H1 (cell line): ENCODE measurements at regions not wholly inside any gene's neighbourhood (a gene's known extent, or its start where the extent isn't known, plus 50 kb on each side); places are given as distances from the start of the nearest gene placed in this dataset.

ENCODE experiments used
- CHD7 ChIP-seq: fragments of 300-600 bp; sonication (generic); IDR thresholded peaks from 2 replicates; pipeline ENCODE4 v1.7.1; 2012; ENCODE audit warnings: low read length, moderate library complexity, mild to moderate bottlenecking, inconsistent platforms; ENCODE audit not compliant: insufficient replicate concordance
- KDM4A ChIP-seq: IDR thresholded peaks from one replicate; pipeline ENCODE4 v1.7.1; 2012; ENCODE audit warnings: low read depth, mild to moderate bottlenecking, moderate library complexity, low read length, inconsistent platforms; ENCODE audit not compliant: severe bottlenecking
- TEAD4 ChIP-seq: IDR thresholded peaks from 2 replicates; pipeline ENCODE4 v1.6.1; 2012; ENCODE audit warnings: low read depth, low read length, inconsistent platforms, mixed read lengths

DNA sequence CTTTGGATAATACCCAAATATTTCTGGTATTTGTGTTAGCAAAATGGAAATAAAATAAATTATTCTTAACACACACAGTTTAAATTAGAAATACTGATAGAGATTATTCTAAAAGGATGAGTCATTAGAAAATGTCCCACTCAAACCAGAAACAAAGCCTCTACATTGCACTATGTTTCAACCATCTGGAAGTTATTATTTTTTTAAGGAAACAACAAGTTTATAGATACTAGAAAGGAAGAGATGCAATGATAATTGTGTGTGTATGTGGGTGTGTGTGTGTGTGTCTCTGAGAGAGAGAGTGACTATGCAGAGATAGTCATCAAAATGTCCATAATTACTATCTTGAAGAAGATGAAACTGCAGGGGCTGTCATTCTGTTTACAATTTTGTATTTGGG lies 1340.5 kb downstream of the ROBO1 start (continued):
- TF ChIP-seq TEAD4 (no peak), KDM4A (no peak), CHD7 (no peak)
